ENCODE measurements at regions not wholly inside any gene's neighbourhood (a gene's known extent, or its start where the extent isn't known, plus 50 kb on each side); places are given as distances from the start of the nearest gene placed in this dataset.

- Histone ChIP-seq H3K27me3 (no peaks in the 10 kb centered on the region), H3K27ac (no peak overlapping the region), H3K9me3 (peaks cover 0 to 99% of the 10 kb centered on the region in 2 donors), H3K4me1 (no peaks in the 10 kb centered on the region), H3K36me3 (no peaks in the 10 kb centered on the region), H3K4me3 (no peak overlapping the region)
- TF ChIP-seq CTCF (IDR thresholded peaks at IDR 0.05) = no peak
- peak in 1 of 4 donors; percentile 62 for DNase-seq
- ATAC-seq = no peak
- intact Hi-C loops (cut with DNase I) = no loop called here
Measured at GRCh38 chr12:34302131-34302885, 280.0 kb downstream of the ALG10 start.

- Histone ChIP-seq H3K4me1 (no peaks in the 10 kb centered on the region), H3K36me3 (no peaks in the 10 kb centered on the region), H3K27ac (no peak overlapping the region), H3K27me3 (no peaks in the 10 kb centered on the region), H3K4me3 (no peak overlapping the region), H3K9me3 (peaks cover 0 to 100% of the 10 kb centered on the region in 2 donors)
- TF ChIP-seq CTCF (IDR thresholded peaks at IDR 0.05) = no peak
- ATAC-seq = no peak
- intact Hi-C loops (cut with DNase I) = no loop called here
- DNase-seq = peak in 1 of 4 donors; percentile 34
Measured at GRCh38 chr12:34303091-34303870, 281.0 kb downstream of the ALG10 start.

GRCh38 chr12:34304001-34304400, 281.7 kb downstream of the ALG10 start:
- Histone ChIP-seq H3K27me3 (no peaks in the 10 kb centered on the region), H3K4me3 (no peak overlapping the region), H3K27ac (no peak overlapping the region), H3K9me3 (peaks cover 0 to 100% of the 10 kb centered on the region in 2 donors), H3K36me3 (no peaks in the 10 kb centered on the region), H3K4me1 (no peaks in the 10 kb centered on the region)
- DNase-seq (peak in 1 of 4 donors; percentile 59), ATAC-seq (no peak)
- intact Hi-C loops (cut with DNase I) = no loop called here
- no peak for TF ChIP-seq CTCF (IDR thresholded peaks at IDR 0.05)

- no peak for ATAC-seq
- peak in 1 of 4 donors; percentile 57 for DNase-seq
- H3K4me3 ChIP-seq = no peak overlapping the region
- TF ChIP-seq CTCF (IDR thresholded peaks at IDR 0.05) = no peak
- no peaks in the 10 kb centered on the region for H3K27me3 ChIP-seq
- no peaks in the 10 kb centered on the region for H3K36me3 ChIP-seq
- peaks cover 0 to 100% of the 10 kb centered on the region in 2 donors for H3K9me3 ChIP-seq
- H3K4me1 ChIP-seq = no peaks in the 10 kb centered on the region
- no peak overlapping the region for H3K27ac ChIP-seq
- intact Hi-C loops (cut with DNase I) = no loop called here
Measured at GRCh38 chr12:34304546-34304945, 282.2 kb downstream of the ALG10 start.

GRCh38 chr12:34305176-34305575, 282.9 kb downstream of the ALG10 start:
- H3K27me3 ChIP-seq = no peaks in the 10 kb centered on the region
- no peak overlapping the region for H3K27ac ChIP-seq
- intact Hi-C loops (cut with DNase I) = no loop called here
- peaks cover 0 to 100% of the 10 kb centered on the region in 2 donors for H3K9me3 ChIP-seq
- no peaks in the 10 kb centered on the region for H3K4me1 ChIP-seq
- H3K36me3 ChIP-seq = no peaks in the 10 kb centered on the region
- H3K4me3 ChIP-seq = no peak overlapping the region
- peak in 1 of 4 donors; percentile 45 for DNase-seq
- no peak for ATAC-seq
- TF ChIP-seq CTCF (IDR thresholded peaks at IDR 0.05) = no peak
